ENCODE measurements at regions not wholly inside any gene's neighbourhood (a gene's known extent, or its start where the extent isn't known, plus 50 kb on each side); places are given as distances from the start of the nearest gene placed in this dataset.

DNA sequence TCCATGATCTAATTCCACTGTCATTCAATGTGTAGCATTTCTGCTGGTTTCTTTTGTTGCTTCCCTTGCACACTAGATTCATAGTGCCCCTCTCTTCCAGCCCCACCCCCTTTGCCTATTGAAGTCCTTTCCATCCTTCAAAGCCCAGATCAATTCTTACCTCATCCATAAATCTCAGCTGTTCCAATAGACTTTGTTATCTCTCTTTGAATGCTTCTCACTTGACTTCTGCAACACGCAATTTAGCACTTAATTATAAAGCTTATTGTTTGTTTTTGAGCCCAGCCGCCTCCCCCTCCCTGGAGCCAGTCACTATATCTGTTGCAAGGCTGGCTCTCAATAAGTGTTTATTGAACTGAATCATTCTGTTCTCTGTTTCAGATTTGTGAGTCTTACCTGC is 174.6 kb upstream of the TBL1XR1 start:
- no peaks in the 10 kb centered on the region for H3K4me1 ChIP-seq (ENCODE audit: insufficient read depth, low read length)
- intact Hi-C loops (cut with micrococcal nuclease; ENCODE audit: unreplicated experiment) = no loop called here
- no peaks in the 10 kb centered on the region for H3K79me2 ChIP-seq (ENCODE audit: insufficient read depth, low read length)
- DNase-seq (ENCODE audit: low spot score) (no peak), FAIRE-seq (no peak), ATAC-seq (no peak)
- no TSS peak for BruUV-seq (replicated peaks)
- POLR2A ChIA-PET = no interaction called here
- no peaks in the 10 kb centered on the region for H3K36me3 ChIP-seq (replicated peaks in 1 of 2; ENCODE audit: control insufficient read depth in 1 of 2, insufficient read depth in 2 of 2, low read length in 2 of 2)
- in situ Hi-C loops (cut with HindIII; ENCODE audit: extremely low pct_ligation_motif_present, low pct_unique_long_range_greater_than_20kb) = no loop called here
- H3K27me3 ChIP-seq (ENCODE audit: control insufficient read depth in 1 of 2, insufficient read depth in 2 of 2, low read length in 2 of 2) = no peaks in the 10 kb centered on the region
- no peak overlapping the region for H3K4me3 ChIP-seq (replicated peaks in 1 of 3; ENCODE audit: insufficient read depth in 1 of 3, low read depth in 2 of 3, low read length in 3 of 3)
- H3K9ac ChIP-seq (ENCODE audit: insufficient read depth, low read depth, low read length) = no peak overlapping the region
- no peak overlapping the region for H2AFZ ChIP-seq (ENCODE audit: low read length)
- H3K4me2 ChIP-seq (ENCODE audit: low read depth, low read length) = no peak overlapping the region
- CTCF ChIA-PET (ENCODE audit: low intra/inter-chr PET ratio, low total read pairs) = no interaction called here
- H3K27ac ChIP-seq (ENCODE audit: extremely low read length, insufficient read depth, low read length) = no peak overlapping the region
- H3K9me3 ChIP-seq (ENCODE audit: low read length) = no peaks in the 10 kb centered on the region
- no peaks in the 10 kb centered on the region for H4K20me1 ChIP-seq (ENCODE audit: insufficient read depth, low read length)
- 17% methylated on average over 2 of the region's 2 CpGs for WGBS (ENCODE audit: low lambda C conversion rate)
- TF ChIP-seq SOX6 (IDR thresholded peaks at IDR 0.05) (no peak), SOX6 (CRISPR knock-in tag; IDR thresholded peaks at IDR 0.05) (no peak), ZNF781 (CRISPR knock-in tag; IDR thresholded peaks at IDR 0.05; ENCODE audit: borderline replicate concordance, not compliant biosample characterization) (no peak), SAP130 (CRISPR knock-in tag; IDR thresholded peaks at IDR 0.05; ENCODE audit: low read depth) (no peak), ZBTB38 (CRISPR knock-in tag; IDR thresholded peaks at IDR 0.05) (no peak), ZNF432 (CRISPR knock-in tag; IDR thresholded peaks at IDR 0.05; ENCODE audit: borderline replicate concordance) (no peak), AHR (CRISPR knock-in tag; IDR thresholded peaks at IDR 0.05) (no peak), ZNF550 (CRISPR knock-in tag; IDR thresholded peaks at IDR 0.05; ENCODE audit: borderline replicate concordance) (no peak), SP1 (IDR thresholded peaks at IDR 0.05) (no peak), SP1 (CRISPR knock-in tag; IDR thresholded peaks at IDR 0.05) (no peak), ZBTB1 (CRISPR knock-in tag; IDR thresholded peaks at IDR 0.05; ENCODE audit: borderline replicate concordance) (no peak), ZKSCAN5 (CRISPR knock-in tag; IDR thresholded peaks at IDR 0.05) (no peak), TCF7L2 (IDR thresholded peaks at IDR 0.05; ENCODE audit: low read depth, low read length) (no peak), PCBP1 (IDR thresholded peaks at IDR 0.05; ENCODE audit: borderline replicate concordance, low read depth, low read length) (no peak)
- TF ChIP-seq, protein P1, sequence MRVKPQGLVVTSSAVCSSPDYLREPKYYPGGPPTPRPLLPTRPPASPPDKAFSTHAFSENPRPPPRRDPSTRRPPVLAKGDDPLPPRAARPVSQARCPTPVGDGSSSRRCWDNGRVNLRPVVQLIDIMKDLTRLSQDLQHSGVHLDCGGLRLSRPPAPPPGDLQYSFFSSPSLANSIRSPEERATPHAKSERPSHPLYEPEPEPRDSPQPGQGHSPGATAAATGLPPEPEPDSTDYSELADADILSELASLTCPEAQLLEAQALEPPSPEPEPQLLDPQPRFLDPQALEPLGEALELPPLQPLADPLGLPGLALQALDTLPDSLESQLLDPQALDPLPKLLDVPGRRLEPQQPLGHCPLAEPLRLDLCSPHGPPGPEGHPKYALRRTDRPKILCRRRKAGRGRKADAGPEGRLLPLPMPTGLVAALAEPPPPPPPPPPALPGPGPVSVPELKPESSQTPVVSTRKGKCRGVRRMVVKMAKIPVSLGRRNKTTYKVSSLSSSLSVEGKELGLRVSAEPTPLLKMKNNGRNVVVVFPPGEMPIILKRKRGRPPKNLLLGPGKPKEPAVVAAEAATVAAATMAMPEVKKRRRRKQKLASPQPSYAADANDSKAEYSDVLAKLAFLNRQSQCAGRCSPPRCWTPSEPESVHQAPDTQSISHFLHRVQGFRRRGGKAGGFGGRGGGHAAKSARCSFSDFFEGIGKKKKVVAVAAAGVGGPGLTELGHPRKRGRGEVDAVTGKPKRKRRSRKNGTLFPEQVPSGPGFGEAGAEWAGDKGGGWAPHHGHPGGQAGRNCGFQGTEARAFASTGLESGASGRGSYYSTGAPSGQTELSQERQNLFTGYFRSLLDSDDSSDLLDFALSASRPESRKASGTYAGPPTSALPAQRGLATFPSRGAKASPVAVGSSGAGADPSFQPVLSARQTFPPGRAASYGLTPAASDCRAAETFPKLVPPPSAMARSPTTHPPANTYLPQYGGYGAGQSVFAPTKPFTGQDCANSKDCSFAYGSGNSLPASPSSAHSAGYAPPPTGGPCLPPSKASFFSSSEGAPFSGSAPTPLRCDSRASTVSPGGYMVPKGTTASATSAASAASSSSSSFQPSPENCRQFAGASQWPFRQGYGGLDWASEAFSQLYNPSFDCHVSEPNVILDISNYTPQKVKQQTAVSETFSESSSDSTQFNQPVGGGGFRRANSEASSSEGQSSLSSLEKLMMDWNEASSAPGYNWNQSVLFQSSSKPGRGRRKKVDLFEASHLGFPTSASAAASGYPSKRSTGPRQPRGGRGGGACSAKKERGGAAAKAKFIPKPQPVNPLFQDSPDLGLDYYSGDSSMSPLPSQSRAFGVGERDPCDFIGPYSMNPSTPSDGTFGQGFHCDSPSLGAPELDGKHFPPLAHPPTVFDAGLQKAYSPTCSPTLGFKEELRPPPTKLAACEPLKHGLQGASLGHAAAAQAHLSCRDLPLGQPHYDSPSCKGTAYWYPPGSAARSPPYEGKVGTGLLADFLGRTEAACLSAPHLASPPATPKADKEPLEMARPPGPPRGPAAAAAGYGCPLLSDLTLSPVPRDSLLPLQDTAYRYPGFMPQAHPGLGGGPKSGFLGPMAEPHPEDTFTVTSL (CRISPR knock-in tag; IDR thresholded peaks at IDR 0.05; ENCODE audit: borderline replicate concordance) = no peak
- TF ChIP-seq, protein P2, sequence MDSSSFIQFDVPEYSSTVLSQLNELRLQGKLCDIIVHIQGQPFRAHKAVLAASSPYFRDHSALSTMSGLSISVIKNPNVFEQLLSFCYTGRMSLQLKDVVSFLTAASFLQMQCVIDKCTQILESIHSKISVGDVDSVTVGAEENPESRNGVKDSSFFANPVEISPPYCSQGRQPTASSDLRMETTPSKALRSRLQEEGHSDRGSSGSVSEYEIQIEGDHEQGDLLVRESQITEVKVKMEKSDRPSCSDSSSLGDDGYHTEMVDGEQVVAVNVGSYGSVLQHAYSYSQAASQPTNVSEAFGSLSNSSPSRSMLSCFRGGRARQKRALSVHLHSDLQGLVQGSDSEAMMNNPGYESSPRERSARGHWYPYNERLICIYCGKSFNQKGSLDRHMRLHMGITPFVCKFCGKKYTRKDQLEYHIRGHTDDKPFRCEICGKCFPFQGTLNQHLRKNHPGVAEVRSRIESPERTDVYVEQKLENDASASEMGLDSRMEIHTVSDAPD (CRISPR knock-in tag; IDR thresholded peaks at IDR 0.05) = no peak
- TF ChIP-seq, protein P3, sequence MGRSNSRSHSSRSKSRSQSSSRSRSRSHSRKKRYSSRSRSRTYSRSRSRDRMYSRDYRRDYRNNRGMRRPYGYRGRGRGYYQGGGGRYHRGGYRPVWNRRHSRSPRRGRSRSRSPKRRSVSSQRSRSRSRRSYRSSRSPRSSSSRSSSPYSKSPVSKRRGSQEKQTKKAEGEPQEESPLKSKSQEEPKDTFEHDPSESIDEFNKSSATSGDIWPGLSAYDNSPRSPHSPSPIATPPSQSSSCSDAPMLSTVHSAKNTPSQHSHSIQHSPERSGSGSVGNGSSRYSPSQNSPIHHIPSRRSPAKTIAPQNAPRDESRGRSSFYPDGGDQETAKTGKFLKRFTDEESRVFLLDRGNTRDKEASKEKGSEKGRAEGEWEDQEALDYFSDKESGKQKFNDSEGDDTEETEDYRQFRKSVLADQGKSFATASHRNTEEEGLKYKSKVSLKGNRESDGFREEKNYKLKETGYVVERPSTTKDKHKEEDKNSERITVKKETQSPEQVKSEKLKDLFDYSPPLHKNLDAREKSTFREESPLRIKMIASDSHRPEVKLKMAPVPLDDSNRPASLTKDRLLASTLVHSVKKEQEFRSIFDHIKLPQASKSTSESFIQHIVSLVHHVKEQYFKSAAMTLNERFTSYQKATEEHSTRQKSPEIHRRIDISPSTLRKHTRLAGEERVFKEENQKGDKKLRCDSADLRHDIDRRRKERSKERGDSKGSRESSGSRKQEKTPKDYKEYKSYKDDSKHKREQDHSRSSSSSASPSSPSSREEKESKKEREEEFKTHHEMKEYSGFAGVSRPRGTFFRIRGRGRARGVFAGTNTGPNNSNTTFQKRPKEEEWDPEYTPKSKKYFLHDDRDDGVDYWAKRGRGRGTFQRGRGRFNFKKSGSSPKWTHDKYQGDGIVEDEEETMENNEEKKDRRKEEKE (IDR thresholded peaks at IDR 0.05) = no peak
